ENCODE measurements at regions not wholly inside any gene's neighbourhood (a gene's known extent, or its start where the extent isn't known, plus 50 kb on each side); places are given as distances from the start of the nearest gene placed in this dataset.

GRCh38 chr2:204184226-204184625, 247.7 kb downstream of the ICOS start:
- DNase-seq = no peak

GRCh38 chr2:204187229-204188083, 250.9 kb downstream of the ICOS start:
- DNase-seq = no peak

GRCh38 chr2:204191574-204191973, 255.0 kb downstream of the ICOS start:
- DNase-seq = no peak

GRCh38 chr2:204195498-204195897, 258.9 kb downstream of the ICOS start:
- DNase-seq = no peak

GRCh38 chr2:204197336-204198005, 260.9 kb downstream of the ICOS start:
- DNase-seq = peak; percentile 5

- DNase-seq = no peak
Observed at GRCh38 chr2:204199357-204199756, 262.8 kb downstream of the ICOS start.

GRCh38 chr2:204201507-204201906, 264.9 kb downstream of the ICOS start:
- no peak for DNase-seq

GRCh38 chr2:204202253-204202652, 265.7 kb downstream of the ICOS start:
- no peak for DNase-seq

GRCh38 chr2:204203704-204204103, 267.1 kb downstream of the ICOS start:
- no peak for DNase-seq

GRCh38 chr2:204205082-204205481, 268.5 kb downstream of the ICOS start:
- DNase-seq = no peak

- no peak for DNase-seq
Observed at GRCh38 chr2:204205538-204205937, 269.0 kb downstream of the ICOS start.

GRCh38 chr2:204207866-204208265, 271.3 kb downstream of the ICOS start:
- DNase-seq = no peak

GRCh38 chr2:204213588-204213987, 277.0 kb downstream of the ICOS start:
- no peak for DNase-seq

GRCh38 chr2:204218040-204218439, 281.5 kb downstream of the ICOS start:
- no peak for DNase-seq

GRCh38 chr2:204219196-204219595, 282.6 kb downstream of the ICOS start:
- no peak for DNase-seq

- no peak for DNase-seq
Observed at GRCh38 chr2:204220896-204221295, 284.3 kb downstream of the ICOS start.

- DNase-seq = no peak
Observed at GRCh38 chr2:204223046-204223445, 286.5 kb downstream of the ICOS start.

- DNase-seq = no peak
Observed at GRCh38 chr2:204223544-204223943, 287.0 kb downstream of the ICOS start.

GRCh38 chr2:204225671-204226073, 289.1 kb downstream of the ICOS start:
- DNase-seq = no peak

- no peak for DNase-seq
Observed at GRCh38 chr2:204226305-204226880, 289.8 kb downstream of the ICOS start.

- peak; percentile 65 for DNase-seq
Observed at GRCh38 chr2:204228169-204228886, 291.8 kb downstream of the ICOS start.

GRCh38 chr2:204234248-204234647, 297.7 kb downstream of the ICOS start:
- no peak for DNase-seq

GRCh38 chr2:204234879-204235278, 298.3 kb downstream of the ICOS start:
- DNase-seq = no peak
